ENCODE measurements at regions not wholly inside any gene's neighbourhood (a gene's known extent, or its start where the extent isn't known, plus 50 kb on each side); places are given as distances from the start of the nearest gene placed in this dataset.

DNA sequence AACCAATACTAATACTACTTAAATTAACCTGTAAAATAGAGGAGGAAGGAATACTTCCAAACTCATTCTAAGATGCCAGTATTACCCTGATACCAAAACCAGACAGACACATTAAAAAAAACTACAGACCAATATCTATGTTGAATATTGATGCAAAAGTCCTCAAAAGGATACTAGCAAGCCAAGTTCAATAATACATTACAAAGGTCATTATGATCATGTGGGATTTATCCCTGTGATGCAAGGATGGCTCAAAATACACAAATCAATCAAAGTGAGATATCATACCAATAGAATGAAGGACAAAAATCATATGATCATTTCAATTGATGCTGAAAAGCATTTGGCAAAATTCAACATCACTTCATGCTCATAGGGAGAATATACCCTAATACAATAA, 97.2 kb upstream of the ATXN7L3B start:
- no peak overlapping the region for H3K4me3 ChIP-seq
- intact Hi-C loops (cut with DNase I; ENCODE audit: low total_unique reads) = no loop called here
- H3K36me3 ChIP-seq = no peaks in the 10 kb centered on the region
- no peaks in the 10 kb centered on the region for H3K9me3 ChIP-seq
- H3K27me3 ChIP-seq = no peaks in the 10 kb centered on the region
- no peaks in the 10 kb centered on the region for H3K4me1 ChIP-seq
- H3K27ac ChIP-seq = no peak overlapping the region
- TF ChIP-seq, protein P1, sequence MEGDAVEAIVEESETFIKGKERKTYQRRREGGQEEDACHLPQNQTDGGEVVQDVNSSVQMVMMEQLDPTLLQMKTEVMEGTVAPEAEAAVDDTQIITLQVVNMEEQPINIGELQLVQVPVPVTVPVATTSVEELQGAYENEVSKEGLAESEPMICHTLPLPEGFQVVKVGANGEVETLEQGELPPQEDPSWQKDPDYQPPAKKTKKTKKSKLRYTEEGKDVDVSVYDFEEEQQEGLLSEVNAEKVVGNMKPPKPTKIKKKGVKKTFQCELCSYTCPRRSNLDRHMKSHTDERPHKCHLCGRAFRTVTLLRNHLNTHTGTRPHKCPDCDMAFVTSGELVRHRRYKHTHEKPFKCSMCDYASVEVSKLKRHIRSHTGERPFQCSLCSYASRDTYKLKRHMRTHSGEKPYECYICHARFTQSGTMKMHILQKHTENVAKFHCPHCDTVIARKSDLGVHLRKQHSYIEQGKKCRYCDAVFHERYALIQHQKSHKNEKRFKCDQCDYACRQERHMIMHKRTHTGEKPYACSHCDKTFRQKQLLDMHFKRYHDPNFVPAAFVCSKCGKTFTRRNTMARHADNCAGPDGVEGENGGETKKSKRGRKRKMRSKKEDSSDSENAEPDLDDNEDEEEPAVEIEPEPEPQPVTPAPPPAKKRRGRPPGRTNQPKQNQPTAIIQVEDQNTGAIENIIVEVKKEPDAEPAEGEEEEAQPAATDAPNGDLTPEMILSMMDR (IDR thresholded peaks at IDR 0.05) = no peak
- DNase-seq = no peak

DNA sequence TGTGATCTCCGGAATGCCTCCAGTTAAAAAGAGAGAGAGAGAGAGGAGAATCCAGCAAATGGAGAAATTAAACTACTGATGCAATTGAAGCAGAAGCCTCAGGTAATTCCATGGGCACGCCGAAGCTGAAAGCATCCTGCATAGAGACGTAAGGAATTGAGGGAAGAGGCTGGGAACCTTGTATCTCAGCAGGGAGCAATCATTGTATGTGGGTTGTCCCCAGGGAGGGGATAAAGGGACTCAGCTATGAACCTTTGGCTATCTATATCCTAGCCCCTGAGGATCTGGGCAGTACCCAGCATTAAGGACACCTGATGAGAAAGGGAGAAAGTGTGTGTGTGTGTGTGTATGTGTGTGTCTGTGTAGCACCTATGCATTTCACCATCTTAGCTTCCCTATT, 95.8 kb upstream of the ATXN7L3B start:
- intact Hi-C loops (cut with DNase I; ENCODE audit: low total_unique reads) = no loop called here
- Histone ChIP-seq H3K27me3 (no peaks in the 10 kb centered on the region), H3K4me1 (no peaks in the 10 kb centered on the region), H3K9me3 (no peaks in the 10 kb centered on the region), H3K4me3 (no peak overlapping the region), H3K36me3 (no peaks in the 10 kb centered on the region), H3K27ac (no peak overlapping the region)
- DNase-seq = no peak
- TF ChIP-seq, protein P1 (IDR thresholded peaks at IDR 0.05) = no peak

DNA sequence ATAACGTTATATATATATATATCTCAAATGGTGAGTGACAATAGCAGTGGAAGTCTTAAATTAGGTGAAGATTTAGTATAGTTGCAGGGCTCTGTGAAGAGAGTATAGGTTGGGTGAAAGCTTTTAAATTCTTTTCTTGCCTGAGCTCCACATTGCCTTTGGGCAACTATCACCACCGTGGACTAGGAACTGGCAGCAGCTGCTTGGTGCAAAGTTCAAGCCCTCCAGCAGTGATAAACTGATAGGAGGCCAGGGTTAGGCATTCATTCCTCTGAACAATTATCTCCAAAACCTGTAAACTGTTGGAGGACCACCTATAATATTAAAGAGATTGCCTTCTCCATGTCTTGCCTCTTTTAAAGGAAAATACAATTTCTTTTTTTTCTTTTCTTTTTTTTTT, 91.2 kb upstream of the ATXN7L3B start:
- Histone ChIP-seq H3K27ac (no peak overlapping the region), H3K27me3 (no peaks in the 10 kb centered on the region), H3K9me3 (no peaks in the 10 kb centered on the region), H3K4me3 (no peak overlapping the region), H3K36me3 (no peaks in the 10 kb centered on the region), H3K4me1 (no peaks in the 10 kb centered on the region)
- no peak for DNase-seq
- TF ChIP-seq, protein P1 (IDR thresholded peaks at IDR 0.05) = no peak
- intact Hi-C loops (cut with DNase I; ENCODE audit: low total_unique reads) = no loop called here

DNA sequence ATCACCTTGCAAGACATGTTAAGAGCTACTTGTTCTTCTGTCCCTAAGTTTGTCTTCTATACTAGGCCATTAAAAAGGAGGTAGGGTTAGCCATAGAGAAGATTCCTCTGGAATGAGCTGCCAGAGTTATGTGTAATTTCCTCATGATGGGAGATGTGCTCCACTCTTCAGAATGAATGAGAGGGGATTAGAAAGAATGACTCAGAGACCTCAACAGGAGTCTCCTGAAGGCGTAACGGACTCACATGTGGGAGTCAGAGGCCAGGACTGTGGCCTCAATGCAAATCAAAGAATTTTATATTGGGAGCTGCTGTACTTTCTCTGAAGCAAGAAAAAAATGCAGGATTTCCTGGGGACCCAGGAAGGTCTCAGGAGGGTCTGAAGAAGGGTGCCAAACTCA, 87.8 kb upstream of the ATXN7L3B start:
- Histone ChIP-seq H3K4me1 (no peaks in the 10 kb centered on the region), H3K9me3 (no peaks in the 10 kb centered on the region), H3K27me3 (no peaks in the 10 kb centered on the region), H3K4me3 (no peak overlapping the region), H3K36me3 (no peaks in the 10 kb centered on the region), H3K27ac (no peak overlapping the region)
- TF ChIP-seq, protein P1 (IDR thresholded peaks at IDR 0.05) = no peak
- intact Hi-C loops (cut with DNase I; ENCODE audit: low total_unique reads) = no loop called here
- no peak for DNase-seq

DNA sequence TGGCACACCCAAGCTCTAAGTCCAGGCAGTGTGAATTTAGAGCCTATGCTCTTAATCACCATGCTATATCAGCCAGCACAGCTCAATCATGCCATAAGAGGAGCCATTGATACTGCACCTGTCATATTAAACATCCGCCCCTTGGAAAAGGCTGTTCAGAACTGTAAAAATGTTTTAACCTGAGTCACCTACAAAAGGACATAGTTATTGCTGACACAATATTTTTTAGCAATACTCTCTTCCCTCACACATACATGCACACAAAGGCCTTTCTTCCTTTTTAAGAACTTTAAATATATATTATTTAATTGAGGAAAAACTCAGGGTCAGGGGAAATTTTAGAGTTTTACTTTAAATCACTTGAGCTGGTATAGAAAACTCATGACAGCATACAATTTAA, 83.5 kb upstream of the ATXN7L3B start:
- no peak overlapping the region for H3K27ac ChIP-seq
- H3K4me3 ChIP-seq = no peak overlapping the region
- intact Hi-C loops (cut with DNase I; ENCODE audit: low total_unique reads) = no loop called here
- H3K9me3 ChIP-seq = no peaks in the 10 kb centered on the region
- H3K27me3 ChIP-seq = no peaks in the 10 kb centered on the region
- no peaks in the 10 kb centered on the region for H3K36me3 ChIP-seq
- no peak for DNase-seq
- H3K4me1 ChIP-seq = no peaks in the 10 kb centered on the region
- TF ChIP-seq, protein P1 (IDR thresholded peaks at IDR 0.05) = no peak

DNA sequence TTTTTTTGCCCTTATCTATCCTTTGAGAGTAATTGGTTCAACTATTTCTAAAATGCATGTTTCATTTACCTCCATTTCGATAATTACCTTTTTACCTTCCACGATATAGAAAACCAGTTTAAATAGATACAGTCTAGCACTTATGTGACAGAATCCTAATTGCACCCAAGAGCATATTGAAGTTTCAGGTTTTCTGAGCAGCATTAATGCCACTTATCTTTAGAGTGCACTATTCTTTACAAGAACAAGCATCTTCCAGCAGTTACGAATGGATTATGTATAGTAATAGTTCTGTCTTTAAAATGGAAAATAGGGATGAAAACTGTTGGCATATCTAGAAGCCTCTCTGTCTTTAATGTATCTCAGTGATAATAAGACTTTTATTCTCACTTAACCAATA, 82.2 kb upstream of the ATXN7L3B start:
- no peak for DNase-seq
- intact Hi-C loops (cut with DNase I; ENCODE audit: low total_unique reads) = no loop called here

More for the DNA sequence above, 82.2 kb upstream of the ATXN7L3B start:
- TF ChIP-seq, protein P1 (IDR thresholded peaks at IDR 0.05) = no peak
- no peaks in the 10 kb centered on the region for H3K36me3 ChIP-seq
- H3K4me3 ChIP-seq = no peak overlapping the region
- no peaks in the 10 kb centered on the region for H3K4me1 ChIP-seq
- H3K27ac ChIP-seq = no peak overlapping the region
- H3K27me3 ChIP-seq = no peaks in the 10 kb centered on the region
- H3K9me3 ChIP-seq = no peaks in the 10 kb centered on the region
